Stimulated activated CD8-positive, alpha-beta memory T cell treated with anti-CD3 and anti-CD28 coated beads, Interleukin-4, amount 100 ng/mL, for 24 hours (primary cell): ENCODE measurements at regions not wholly inside any gene's neighbourhood (a gene's known extent, or its start where the extent isn't known, plus 50 kb on each side); places are given as distances from the start of the nearest gene placed in this dataset.
"Not testable (repeated sequence)": the region's sequence is repeated elsewhere in the genome, so short reads cannot be mapped to it uniquely, and the experiment has no call there.

ENCODE experiments used
- DNase-seq: peaks from one replicate; pipeline ENCODE4 v3.0.0-alpha.2; 2020; ENCODE audit warnings: low read depth

GRCh38 chr16:60137891-60138290, 1403.8 kb upstream of the GOT2 start:
- DNase-seq: no peak

- DNase-seq: no peak
Measured at GRCh38 chr16:60127196-60127595, 1393.1 kb upstream of the GOT2 start.

DNA sequence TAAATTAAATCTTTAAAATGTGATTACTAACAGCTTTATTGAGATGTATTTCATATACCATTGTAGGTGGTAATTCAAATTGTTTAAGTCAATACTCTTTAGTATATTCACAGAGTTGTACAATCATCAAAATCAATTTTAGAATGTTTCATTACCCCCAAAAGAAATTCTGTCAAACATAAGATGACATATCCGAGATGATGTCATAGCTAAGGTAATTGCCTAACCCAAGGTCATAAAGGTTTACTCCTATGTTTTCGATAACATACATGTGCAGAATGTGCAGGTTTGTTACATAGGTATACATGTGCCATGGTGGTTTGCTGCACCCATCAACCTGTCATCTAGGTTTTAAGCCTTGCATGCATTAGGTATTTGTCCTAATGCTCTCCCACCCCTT, 1392.0 kb upstream of the GOT2 start:
- DNase-seq: not testable (repeated sequence)

DNA sequence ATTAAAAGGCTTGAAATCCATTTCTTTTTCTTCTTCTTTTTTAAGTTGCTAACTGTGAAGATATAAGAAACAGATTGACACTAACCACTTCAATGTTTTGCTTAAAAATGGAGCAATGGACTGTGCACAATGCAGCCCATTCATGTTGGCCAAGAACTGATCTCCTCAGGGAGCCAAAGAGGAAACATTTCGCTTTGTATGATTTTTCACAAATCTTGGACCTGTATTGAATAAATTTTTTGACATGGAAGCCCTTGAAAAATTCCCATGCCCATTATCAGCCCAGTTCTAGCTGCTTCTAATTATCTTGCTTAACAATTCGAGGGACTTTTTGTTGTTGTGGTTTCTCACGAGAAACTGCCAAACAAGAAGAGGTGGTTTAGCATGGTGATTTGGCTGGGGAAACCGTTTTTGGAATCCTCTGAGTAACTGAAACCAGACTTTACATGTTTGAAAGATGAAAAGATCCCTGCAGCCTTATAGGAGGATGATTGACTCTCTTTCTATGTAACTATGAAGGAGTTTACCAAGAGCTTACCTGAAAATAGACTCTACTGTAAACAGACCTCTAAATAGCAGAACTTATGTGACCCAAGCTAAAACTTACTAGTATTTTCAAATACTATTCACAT, 1389.4 kb upstream of the GOT2 start:
- DNase-seq: no peak

DNA sequence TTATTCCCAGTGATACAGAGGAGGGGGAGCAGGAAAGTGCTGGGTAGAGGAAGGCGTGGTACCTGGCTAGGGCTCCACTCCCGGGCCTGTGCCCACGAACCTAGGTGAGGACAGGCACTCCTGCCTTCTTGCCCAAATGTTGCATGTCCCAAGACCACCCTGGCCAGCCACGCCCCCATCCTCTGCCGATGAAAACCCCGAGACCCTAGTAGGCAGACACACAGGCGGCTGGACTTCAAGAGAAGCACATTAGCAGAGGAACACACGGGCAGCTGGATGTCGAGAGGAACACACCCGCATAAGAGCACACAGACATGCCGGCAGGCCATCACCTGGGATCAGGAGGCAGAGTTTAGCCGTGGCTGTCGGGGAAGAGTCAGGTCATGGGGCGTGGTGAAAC, 1386.5 kb upstream of the GOT2 start:
- no peak for DNase-seq

GRCh38 chr16:60110531-60110930, 1376.4 kb upstream of the GOT2 start:
- no peak for DNase-seq

- no peak for DNase-seq
Measured at GRCh38 chr16:60107871-60108270, 1373.8 kb upstream of the GOT2 start.

- DNase-seq: no peak
Measured at GRCh38 chr16:60107437-60107836, 1373.3 kb upstream of the GOT2 start.

GRCh38 chr16:60100371-60100770, 1366.3 kb upstream of the GOT2 start:
- no peak for DNase-seq

DNA sequence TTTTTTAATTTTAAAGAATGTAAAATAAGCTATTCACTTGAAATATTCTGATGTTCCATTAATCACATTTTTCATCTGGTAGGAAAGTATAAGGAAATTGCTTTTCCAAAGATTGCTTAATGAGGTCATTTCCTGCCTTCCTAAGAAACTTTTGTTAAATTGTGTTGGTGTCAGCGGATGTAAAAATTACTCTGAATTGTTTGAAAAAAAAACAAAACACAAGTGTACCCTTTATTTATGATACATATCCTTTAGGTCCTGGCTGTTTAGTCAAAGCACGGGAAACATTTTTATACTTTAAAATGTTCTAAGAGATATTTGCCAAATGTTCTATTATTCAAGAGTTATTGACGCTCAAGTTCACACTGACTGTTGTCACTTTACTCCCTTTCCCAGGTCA, 1357.4 kb upstream of the GOT2 start:
- DNase-seq: no peak

GRCh38 chr16:60091071-60091470, 1357.0 kb upstream of the GOT2 start:
- no peak for DNase-seq

DNA sequence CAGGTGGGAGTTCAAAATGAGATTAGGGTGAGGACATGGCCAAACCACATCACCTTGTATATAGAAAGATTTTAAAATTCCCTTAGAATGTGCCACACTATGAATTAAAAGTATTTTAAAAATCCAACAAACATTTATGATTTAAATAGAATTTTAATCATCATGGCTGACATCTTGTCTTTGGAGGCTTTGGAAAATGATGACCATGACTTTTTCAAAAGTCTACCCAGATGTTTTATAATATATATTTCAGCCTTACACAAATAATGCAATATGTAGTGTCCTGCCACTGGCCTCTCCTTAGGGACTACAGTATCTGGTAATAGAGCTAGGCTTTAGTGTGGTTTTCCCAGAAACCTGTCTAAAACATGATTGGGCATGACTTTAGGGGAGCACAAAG, 1353.4 kb upstream of the GOT2 start:
- DNase-seq: no peak

- DNase-seq: not testable (repeated sequence)
Measured at GRCh38 chr16:60078819-60079218, 1344.7 kb upstream of the GOT2 start.

GRCh38 chr16:60077861-60078260, 1343.7 kb upstream of the GOT2 start:
- no peak for DNase-seq

DNA sequence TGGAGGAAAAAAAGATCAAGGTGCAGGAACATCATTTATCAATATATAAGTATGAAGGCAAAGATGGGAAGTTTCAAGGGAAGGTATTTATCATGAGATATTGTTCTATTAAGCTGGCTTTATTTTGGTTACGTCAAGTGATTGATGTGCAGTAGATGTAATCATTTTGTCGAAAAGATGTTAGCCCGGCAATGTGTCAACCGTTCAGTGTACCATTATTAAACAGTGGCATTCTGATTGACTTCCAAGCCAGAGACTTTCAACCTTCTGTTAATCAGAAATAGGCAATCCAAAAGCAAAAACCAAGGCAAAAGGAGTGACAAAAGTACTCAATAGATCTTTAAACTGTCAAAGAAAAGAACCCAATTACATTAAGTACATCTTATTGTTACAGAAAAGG, 1340.3 kb upstream of the GOT2 start:
- no peak for DNase-seq

DNA sequence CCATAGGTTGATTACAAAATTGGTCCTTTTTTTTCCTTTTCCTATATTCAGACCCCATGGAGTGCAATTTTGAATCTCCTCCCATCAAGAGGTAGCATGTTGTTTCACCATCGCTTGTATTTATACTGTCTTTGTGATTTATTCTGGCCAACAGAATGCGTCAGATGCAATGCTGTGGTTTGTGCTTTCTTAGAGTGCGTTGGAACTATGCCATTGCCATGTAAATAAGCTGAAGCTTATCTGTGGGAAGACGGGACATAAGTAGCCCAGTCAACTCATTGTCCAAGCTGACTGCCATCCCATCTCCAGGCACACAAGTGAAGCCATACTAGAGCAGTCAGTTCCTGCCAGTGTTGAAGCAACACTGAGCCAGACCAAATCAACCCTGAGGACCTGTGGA, 1339.3 kb upstream of the GOT2 start:
- DNase-seq: no peak

GRCh38 chr16:60064026-60064425, 1329.9 kb upstream of the GOT2 start:
- DNase-seq: no peak

GRCh38 chr16:60061396-60061795, 1327.3 kb upstream of the GOT2 start:
- DNase-seq: no peak

GRCh38 chr16:60060731-60061130, 1326.6 kb upstream of the GOT2 start:
- DNase-seq: no peak

- DNase-seq: no peak
Measured at GRCh38 chr16:60059141-60059540, 1325.0 kb upstream of the GOT2 start.

DNA sequence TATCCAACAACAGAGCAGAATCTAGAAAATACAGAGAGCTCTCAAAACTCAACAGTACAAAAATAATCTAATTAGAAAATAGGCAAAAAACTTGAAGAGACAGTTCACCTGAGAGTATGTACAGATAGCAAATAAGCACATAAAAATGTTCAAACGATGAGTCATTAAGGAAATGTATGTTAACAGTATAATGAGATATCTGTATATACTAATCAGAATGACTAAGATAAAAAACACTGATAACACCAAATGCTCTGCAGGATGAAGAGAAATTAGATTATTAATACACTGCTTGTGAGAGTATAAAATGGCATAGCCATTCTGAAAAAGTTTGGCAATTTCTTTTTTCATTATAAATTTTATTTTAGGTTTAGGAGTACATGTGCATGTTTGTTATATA, 1307.6 kb upstream of the GOT2 start:
- no peak for DNase-seq

DNA sequence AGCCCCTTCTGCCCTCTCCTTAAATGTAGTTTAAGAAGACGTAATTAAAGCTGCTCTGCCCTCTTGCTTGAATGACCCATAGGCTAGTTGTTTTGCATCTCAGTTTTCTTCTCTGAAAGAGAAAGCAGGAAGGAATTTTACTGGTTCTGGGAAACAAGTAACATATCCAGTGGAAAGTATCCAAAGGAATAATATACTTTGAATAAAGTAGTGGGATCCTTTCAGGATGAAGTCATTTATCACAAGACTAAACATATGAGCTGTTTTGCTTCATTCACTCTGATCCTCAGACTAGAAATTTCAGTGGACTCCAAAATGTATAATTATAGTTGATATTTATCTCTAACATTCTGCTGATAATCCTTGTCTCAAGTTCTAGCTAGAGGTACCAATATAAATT, 1297.6 kb upstream of the GOT2 start:
- DNase-seq: no peak

DNA sequence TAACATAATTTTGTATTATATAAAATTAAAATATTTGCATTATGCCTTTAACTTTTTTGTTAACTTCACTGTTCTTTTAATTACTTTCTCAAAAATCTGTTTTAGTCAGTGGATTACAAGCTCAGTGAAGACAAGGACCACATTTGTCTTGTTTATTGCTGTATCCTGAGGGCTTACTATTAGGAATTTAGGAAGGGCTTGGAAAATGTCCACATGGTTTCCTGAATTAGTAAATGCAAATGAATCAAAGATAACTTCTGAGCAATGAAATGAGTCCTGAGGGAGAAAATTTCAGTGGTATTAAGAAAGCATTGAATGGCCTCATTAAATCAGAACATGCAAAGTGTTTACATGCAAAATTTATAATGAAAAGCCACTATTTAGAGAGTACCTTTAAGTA, 1293.2 kb upstream of the GOT2 start:
- no peak for DNase-seq

GRCh38 chr16:60013076-60013475, 1279.0 kb upstream of the GOT2 start:
- no peak for DNase-seq

DNA sequence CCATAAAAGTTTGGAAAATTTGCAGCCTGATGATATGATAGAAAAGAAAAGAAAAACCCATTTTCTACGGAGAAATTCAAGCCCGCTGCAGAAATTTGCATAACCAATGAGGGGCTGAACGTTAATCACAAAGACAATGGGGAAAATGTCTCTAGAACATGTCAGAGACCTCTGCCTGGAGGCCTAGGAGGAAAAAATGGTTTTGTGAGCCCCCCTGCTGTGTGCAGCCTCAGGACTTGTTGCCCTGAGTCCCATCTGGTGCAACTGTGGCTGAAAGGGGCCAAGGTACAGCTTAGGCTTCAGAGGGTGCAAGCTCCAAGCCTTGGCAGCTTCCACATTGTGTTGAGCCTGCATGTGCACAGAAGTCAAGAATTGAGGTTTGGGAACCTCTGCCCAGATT, 1267.4 kb upstream of the GOT2 start:
- no peak for DNase-seq
